ENCODE measurements at regions not wholly inside any gene's neighbourhood (a gene's known extent, or its start where the extent isn't known, plus 50 kb on each side); places are given as distances from the start of the nearest gene placed in this dataset.

- TF ChIP-seq, protein P1, sequence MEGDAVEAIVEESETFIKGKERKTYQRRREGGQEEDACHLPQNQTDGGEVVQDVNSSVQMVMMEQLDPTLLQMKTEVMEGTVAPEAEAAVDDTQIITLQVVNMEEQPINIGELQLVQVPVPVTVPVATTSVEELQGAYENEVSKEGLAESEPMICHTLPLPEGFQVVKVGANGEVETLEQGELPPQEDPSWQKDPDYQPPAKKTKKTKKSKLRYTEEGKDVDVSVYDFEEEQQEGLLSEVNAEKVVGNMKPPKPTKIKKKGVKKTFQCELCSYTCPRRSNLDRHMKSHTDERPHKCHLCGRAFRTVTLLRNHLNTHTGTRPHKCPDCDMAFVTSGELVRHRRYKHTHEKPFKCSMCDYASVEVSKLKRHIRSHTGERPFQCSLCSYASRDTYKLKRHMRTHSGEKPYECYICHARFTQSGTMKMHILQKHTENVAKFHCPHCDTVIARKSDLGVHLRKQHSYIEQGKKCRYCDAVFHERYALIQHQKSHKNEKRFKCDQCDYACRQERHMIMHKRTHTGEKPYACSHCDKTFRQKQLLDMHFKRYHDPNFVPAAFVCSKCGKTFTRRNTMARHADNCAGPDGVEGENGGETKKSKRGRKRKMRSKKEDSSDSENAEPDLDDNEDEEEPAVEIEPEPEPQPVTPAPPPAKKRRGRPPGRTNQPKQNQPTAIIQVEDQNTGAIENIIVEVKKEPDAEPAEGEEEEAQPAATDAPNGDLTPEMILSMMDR (IDR thresholded peaks at IDR 0.05; ENCODE audit: borderline replicate concordance, extremely low read depth, low read length, poor library complexity, severe bottlenecking) = no peak
- TF ChIP-seq EZH2 (IDR thresholded peaks at IDR 0.05; ENCODE audit: borderline replicate concordance, low read depth, low read length, severe bottlenecking) = no peak
Measured at GRCh38 chr3:106593381-106593780, 724.6 kb upstream of the CBLB start.
